ENCODE measurements at regions not wholly inside any gene's neighbourhood (a gene's known extent, or its start where the extent isn't known, plus 50 kb on each side); places are given as distances from the start of the nearest gene placed in this dataset.

- no peak for DNase-seq
Observed at GRCh38 chr2:71888751-71889445, 258.8 kb downstream of the CYP26B1 start.

GRCh38 chr2:71887196-71887595, 260.5 kb downstream of the CYP26B1 start:
- no peak for DNase-seq

- no peak for DNase-seq
Observed at GRCh38 chr2:71886241-71886640, 261.4 kb downstream of the CYP26B1 start.

- DNase-seq = no peak
Observed at GRCh38 chr2:71884303-71885042, 263.2 kb downstream of the CYP26B1 start.

- DNase-seq = no peak
Observed at GRCh38 chr2:71882949-71883472, 264.7 kb downstream of the CYP26B1 start.

GRCh38 chr2:71882236-71882946, 265.3 kb downstream of the CYP26B1 start:
- no peak for DNase-seq

- no peak for DNase-seq
Observed at GRCh38 chr2:71880846-71881610, 266.6 kb downstream of the CYP26B1 start.

- DNase-seq = no peak
Observed at GRCh38 chr2:71880287-71880686, 267.4 kb downstream of the CYP26B1 start.

GRCh38 chr2:71879509-71880184, 268.0 kb downstream of the CYP26B1 start:
- DNase-seq = no peak

- no peak for DNase-seq
Observed at GRCh38 chr2:71878626-71879508, 268.8 kb downstream of the CYP26B1 start.

- no peak for DNase-seq
Observed at GRCh38 chr2:71877636-71878035, 270.0 kb downstream of the CYP26B1 start.

- no peak for DNase-seq
Observed at GRCh38 chr2:71876542-71877451, 270.9 kb downstream of the CYP26B1 start.

- DNase-seq = no peak
Observed at GRCh38 chr2:71872466-71873051, 275.1 kb downstream of the CYP26B1 start.

- no peak for DNase-seq
Observed at GRCh38 chr2:71865391-71865965, 282.2 kb downstream of the CYP26B1 start.

- DNase-seq = no peak
Observed at GRCh38 chr2:71864085-71864484, 283.6 kb downstream of the CYP26B1 start.

GRCh38 chr2:71863396-71863795, 284.3 kb downstream of the CYP26B1 start:
- DNase-seq = no peak

- no peak for DNase-seq
Observed at GRCh38 chr2:71862921-71863320, 284.7 kb downstream of the CYP26B1 start.

- DNase-seq = no peak
Observed at GRCh38 chr2:71861186-71862160, 286.2 kb downstream of the CYP26B1 start.
